ENCODE measurements at regions not wholly inside any gene's neighbourhood (a gene's known extent, or its start where the extent isn't known, plus 50 kb on each side); places are given as distances from the start of the nearest gene placed in this dataset.
"Not testable (repeated sequence)": the region's sequence is repeated elsewhere in the genome, so short reads cannot be mapped to it uniquely, and the experiment has no call there.

- H3K9me2 ChIP-seq; H3K9me3 ChIP-seq; CTCF ChIA-PET; H3K4me2 ChIP-seq; H3K4me3 ChIP-seq (ENCODE audit: low read depth in 2 of 2, low read length in 1 of 2); DNase-seq; H3F3A ChIP-seq (replicated peaks; ENCODE audit: insufficient read depth); H3K36me3 ChIP-seq (replicated peaks in 1 of 2; ENCODE audit: control insufficient read depth in 1 of 2, insufficient read depth in 2 of 2, low read length in 1 of 2); H3K79me2 ChIP-seq (ENCODE audit: insufficient read depth); H4K20me1 ChIP-seq (ENCODE audit: insufficient read depth); H3K9ac ChIP-seq; H2AFZ ChIP-seq (ENCODE audit: low read depth); POLR2A ChIA-PET; H3K27ac ChIP-seq (ENCODE audit: low read depth in 2 of 2, low read length in 1 of 2); H3K27me3 ChIP-seq (ENCODE audit: insufficient read depth); H3K4me1 ChIP-seq (ENCODE audit: control insufficient read depth in 1 of 2, insufficient read depth in 2 of 2, low read depth in 1 of 2, low read length in 1 of 2): not testable (repeated sequence)
- 58% methylated on average over 4 of the region's 4 CpGs for WGBS (ENCODE audit: low lambda C conversion rate)
Observed at GRCh38 chr5:62103863-62104262, 202.1 kb upstream of the KIF2A start.

GRCh38 chr5:62111428-62111827 lies 194.6 kb upstream of the KIF2A start:
- TF ChIP-seq USF1 (IDR thresholded peaks at IDR 0.05; ENCODE audit: borderline replicate concordance, low read depth) (no peak), TEAD4 (IDR thresholded peaks at IDR 0.05; ENCODE audit: borderline replicate concordance, insufficient read depth) (no peak), MXI1 (IDR thresholded peaks at IDR 0.05; ENCODE audit: low read depth, low read length) (no peak), IRF3 (IDR thresholded peaks at IDR 0.05; ENCODE audit: low read depth, low read length) (no peak), JUND (IDR thresholded peaks at IDR 0.05) (no peak), USF2 (IDR thresholded peaks at IDR 0.05; ENCODE audit: borderline replicate concordance, low read depth, low read length) (no peak), GATA2 (CRISPR knock-in tag; IDR thresholded peaks at IDR 0.05) (no peak), PBX3 (IDR thresholded peaks at IDR 0.05) (no peak), NFIC (IDR thresholded peaks at IDR 0.05; ENCODE audit: borderline replicate concordance) (no peak), SMC3 (IDR thresholded peaks at IDR 0.05; ENCODE audit: low read depth, low read length) (no peak), EZH2phosphoT487 (IDR thresholded peaks at IDR 0.05; ENCODE audit: borderline replicate concordance, low read depth) (no peak), RCOR1 (IDR thresholded peaks at IDR 0.05; ENCODE audit: low read length) (no peak), ELF1 (IDR thresholded peaks at IDR 0.05) (no peak), FOSL2 (IDR thresholded peaks at IDR 0.05; ENCODE audit: borderline replicate concordance, low read depth) (no peak), FOXM1 (IDR thresholded peaks at IDR 0.05; ENCODE audit: low read depth) (no peak), MEF2A (IDR thresholded peaks at IDR 0.05; ENCODE audit: borderline replicate concordance, low read depth) (no peak), YY1 (IDR thresholded peaks at IDR 0.05; ENCODE audit: low read depth) (no peak), MAX (IDR thresholded peaks at IDR 0.05; ENCODE audit: low read depth) (no peak), GABPA (IDR thresholded peaks at IDR 0.05; ENCODE audit: low read depth) (no peak), CHD2 (IDR thresholded peaks at IDR 0.05; ENCODE audit: low read length, partially characterized antibody) (no peak)
- Histone ChIP-seq H3K9me2 (no peaks in the 10 kb centered on the region), H3K9ac (no peak overlapping the region), H3K27me3 (ENCODE audit: insufficient read depth) (no peaks in the 10 kb centered on the region), H3F3A (replicated peaks; ENCODE audit: insufficient read depth) (peaks cover 3% of the 10 kb centered on the region), H4K20me1 (ENCODE audit: insufficient read depth) (no peaks in the 10 kb centered on the region), H3K27ac (ENCODE audit: low read depth in 2 of 2, low read length in 1 of 2) (no peak overlapping the region), H2AFZ (ENCODE audit: low read depth) (no peak overlapping the region), H3K4me1 (ENCODE audit: control insufficient read depth in 1 of 2, insufficient read depth in 2 of 2, low read depth in 1 of 2, low read length in 1 of 2) (no peaks in the 10 kb centered on the region), H3K9me3 (no peaks in the 10 kb centered on the region), H3K4me2 (no peak overlapping the region), H3K36me3 (replicated peaks in 1 of 2; ENCODE audit: control insufficient read depth in 1 of 2, insufficient read depth in 2 of 2, low read length in 1 of 2) (no peaks in the 10 kb centered on the region), H3K4me3 (ENCODE audit: low read depth in 2 of 2, low read length in 1 of 2) (no peak overlapping the region), H3K79me2 (ENCODE audit: insufficient read depth) (no peaks in the 10 kb centered on the region)
- CTCF ChIA-PET: interaction anchor here (0.9 kb wide), 1 partner anchor 8 kb away, joined by 3 read pairs; no protein-coding TSS in a partner anchor
- no peak for DNase-seq
- POLR2A ChIA-PET: no interaction called here
